ENCODE measurements at regions not wholly inside any gene's neighbourhood (a gene's known extent, or its start where the extent isn't known, plus 50 kb on each side); places are given as distances from the start of the nearest gene placed in this dataset.
"Not testable (repeated sequence)": the region's sequence is repeated elsewhere in the genome, so short reads cannot be mapped to it uniquely, and the experiment has no call there.

- no peak for TF ChIP-seq CTCF (IDR thresholded peaks at IDR 0.05)
- no peak for DNase-seq (ENCODE audit: low spot score)
- ATAC-seq (ENCODE audit: low FRiP score) = no peak
These were observed 610.8 kb downstream of the NTRK3 start for GRCh38 chr15:87645723-87646122.

GRCh38 chr15:87642997-87643396 is 613.5 kb downstream of the NTRK3 start:
- not testable (repeated sequence) for DNase-seq (ENCODE audit: low spot score); ATAC-seq (ENCODE audit: low FRiP score)

DNA sequence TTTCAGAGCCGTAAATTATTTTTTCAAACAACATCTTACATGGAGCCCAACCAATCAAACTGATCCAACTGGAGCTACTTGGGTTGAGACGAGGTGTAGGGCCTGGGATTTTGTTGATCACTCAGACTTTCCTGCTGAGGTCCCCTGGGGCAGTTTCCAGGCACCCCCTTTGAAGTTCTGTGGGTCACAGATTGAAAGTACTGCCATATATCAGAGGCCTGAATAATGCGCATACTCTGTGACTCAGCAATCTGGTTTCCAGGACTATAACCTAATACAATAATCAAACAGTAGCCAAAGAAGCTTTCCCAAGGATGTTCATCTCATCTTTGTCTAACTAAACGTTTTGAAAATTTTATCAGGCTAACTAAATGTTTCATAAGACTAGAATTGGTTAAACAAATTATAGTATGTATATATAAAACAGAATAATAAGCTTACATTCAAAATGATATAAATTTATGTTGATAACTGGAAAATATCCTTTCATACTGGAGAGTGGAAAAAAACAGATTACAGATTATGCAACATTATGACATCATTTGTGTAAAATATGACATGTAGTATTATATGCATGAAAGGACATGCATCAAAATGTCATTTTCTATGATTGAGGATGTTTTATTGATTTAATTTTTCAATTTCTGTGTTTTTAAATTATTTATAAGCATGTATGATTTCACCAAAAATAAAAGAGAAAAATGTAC is 617.1 kb downstream of the NTRK3 start:
- TF ChIP-seq CTCF (IDR thresholded peaks at IDR 0.05) = no peak
- ATAC-seq (ENCODE audit: low FRiP score) (no peak), DNase-seq (ENCODE audit: low spot score) (no peak)

DNA sequence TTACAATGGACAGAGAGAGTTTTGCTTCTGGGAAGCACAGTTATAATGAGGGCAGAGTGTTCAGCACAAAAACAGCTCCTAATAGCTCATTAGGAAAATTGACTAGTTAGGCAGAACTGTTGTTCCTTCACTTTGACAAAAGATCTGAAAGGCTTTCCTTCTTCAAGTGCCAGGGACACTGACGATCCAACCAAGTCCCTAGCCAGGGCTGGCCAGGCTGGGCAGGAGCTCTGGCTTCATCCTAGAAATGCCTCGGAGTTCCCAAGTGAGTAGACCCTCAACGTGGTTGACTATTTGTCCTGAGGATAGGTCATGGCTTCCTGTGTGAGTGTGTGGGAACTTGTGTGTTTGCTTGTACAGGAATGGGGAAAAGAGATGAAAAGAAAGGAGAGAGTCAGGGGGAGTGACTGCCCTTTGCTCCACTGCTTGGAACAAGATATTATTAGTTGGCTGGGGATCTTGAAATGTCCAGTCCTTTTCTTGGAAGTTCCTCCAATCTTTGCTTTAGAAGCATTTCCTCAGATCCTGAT is 617.9 kb downstream of the NTRK3 start:
- no peak for TF ChIP-seq CTCF (IDR thresholded peaks at IDR 0.05)
- DNase-seq (ENCODE audit: low spot score) (no peak), ATAC-seq (ENCODE audit: low FRiP score) (no peak)

GRCh38 chr15:87634361-87634760 is 622.2 kb downstream of the NTRK3 start:
- DNase-seq (ENCODE audit: low spot score) = no peak
- no peak for TF ChIP-seq CTCF (IDR thresholded peaks at IDR 0.05)
- ATAC-seq (ENCODE audit: low FRiP score) = no peak

DNA sequence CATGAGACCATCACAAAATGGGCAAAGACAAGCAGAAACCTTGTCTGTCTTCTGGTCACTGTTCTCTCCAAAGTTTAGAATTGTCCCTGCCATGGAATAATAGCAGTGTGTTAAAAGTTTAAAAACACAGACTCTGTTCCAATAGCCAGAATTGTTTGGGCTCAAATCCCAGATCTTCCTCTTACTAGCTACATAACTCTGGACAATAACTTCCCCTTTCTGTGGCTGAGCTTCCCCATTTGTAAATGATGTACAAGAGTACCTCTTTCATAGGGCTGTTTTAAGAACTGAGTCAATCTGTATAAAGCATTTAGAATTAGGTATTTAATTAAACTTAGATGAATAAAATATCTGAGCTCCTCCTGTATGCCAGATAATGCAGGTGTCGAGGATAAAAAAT is 623.0 kb downstream of the NTRK3 start:
- DNase-seq (ENCODE audit: low spot score) (no peak), ATAC-seq (ENCODE audit: low FRiP score) (no peak)
- no peak for TF ChIP-seq CTCF (IDR thresholded peaks at IDR 0.05)

- no peak for DNase-seq (ENCODE audit: low spot score)
- TF ChIP-seq CTCF (IDR thresholded peaks at IDR 0.05) = no peak
- no peak for ATAC-seq (ENCODE audit: low FRiP score)
These were observed 624.2 kb downstream of the NTRK3 start for GRCh38 chr15:87632364-87632763.

Data from omental fat pad (tissue), 3 donors.